ENCODE measurements at regions not wholly inside any gene's neighbourhood (a gene's known extent, or its start where the extent isn't known, plus 50 kb on each side); places are given as distances from the start of the nearest gene placed in this dataset.
"Not testable (repeated sequence)": the region's sequence is repeated elsewhere in the genome, so short reads cannot be mapped to it uniquely, and the experiment has no call there.

DNA sequence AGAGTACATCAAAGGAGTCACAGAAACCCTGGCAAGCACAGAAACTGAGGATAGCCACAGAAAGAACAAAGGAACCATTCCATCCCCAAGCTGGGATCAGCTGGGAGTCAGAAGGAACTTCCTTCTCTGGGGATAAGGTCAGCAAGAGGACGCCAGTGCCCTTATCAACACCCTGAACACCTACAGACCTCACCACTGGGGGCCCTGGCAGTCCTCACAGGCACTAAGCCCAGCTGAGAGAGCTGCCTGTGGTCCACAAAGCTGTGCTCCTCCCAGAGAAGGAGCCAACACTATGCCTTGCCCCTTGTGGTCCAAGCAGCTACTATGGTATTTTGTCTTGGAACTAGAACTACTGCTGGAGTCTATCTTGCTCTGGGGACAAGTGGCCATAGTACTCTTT lies 171.1 kb upstream of the CCDC196 start:
- intact Hi-C loops (cut with micrococcal nuclease), result no loop called here

GRCh38 chr14:66315548-66315947 lies 170.6 kb upstream of the CCDC196 start:
- intact Hi-C loops (cut with micrococcal nuclease), result no loop called here

DNA sequence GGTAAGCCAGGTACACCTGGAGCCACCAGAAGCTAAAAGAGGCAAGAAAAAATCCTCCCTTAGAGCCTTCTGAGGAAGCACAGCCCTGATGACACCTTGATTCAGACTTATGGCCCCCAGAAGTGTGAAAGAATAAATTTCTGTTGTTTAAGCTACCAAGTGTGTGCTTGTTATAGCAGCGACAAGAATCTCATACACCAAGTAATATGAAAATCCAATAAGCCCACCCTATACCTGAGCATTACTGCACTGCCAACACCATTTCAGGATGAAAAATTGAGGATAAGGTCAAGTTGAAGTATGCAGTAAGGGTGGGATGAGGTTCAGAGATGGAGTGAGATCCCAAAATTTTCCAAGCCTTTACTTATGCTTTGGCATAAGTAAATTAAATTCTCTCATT lies 163.6 kb upstream of the CCDC196 start:
- intact Hi-C loops (cut with micrococcal nuclease), result no loop called here

DNA sequence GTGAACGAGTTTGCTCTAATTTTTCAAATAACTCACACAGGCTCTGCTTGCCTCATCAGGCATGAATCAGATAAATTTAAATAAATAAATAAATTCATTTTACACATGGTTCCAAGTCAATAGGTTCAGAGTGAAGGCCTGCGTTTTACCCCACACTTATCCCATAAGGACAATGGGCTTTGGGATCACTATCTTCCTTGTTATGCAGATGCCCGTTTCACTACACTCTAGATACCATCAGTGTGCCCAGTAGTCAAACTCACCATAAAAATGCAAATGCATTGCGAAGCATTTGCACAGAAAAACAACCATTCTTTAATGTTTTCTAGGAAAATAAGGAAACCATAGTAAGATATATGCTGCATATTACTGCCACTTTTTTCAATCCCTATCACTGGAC lies 155.9 kb upstream of the CCDC196 start:
- intact Hi-C loops (cut with micrococcal nuclease), result no loop called here

GRCh38 chr14:66330916-66331315 lies 155.3 kb upstream of the CCDC196 start:
- intact Hi-C loops (cut with micrococcal nuclease), result no loop called here

- intact Hi-C loops (cut with micrococcal nuclease), result not testable (repeated sequence)
Observed at GRCh38 chr14:66333293-66333692, 152.9 kb upstream of the CCDC196 start.

GRCh38 chr14:66341239-66341638 lies 144.9 kb upstream of the CCDC196 start:
- intact Hi-C loops (cut with micrococcal nuclease), result no loop called here

- intact Hi-C loops (cut with micrococcal nuclease), result no loop called here
Observed at GRCh38 chr14:66345986-66346385, 140.2 kb upstream of the CCDC196 start.

DNA sequence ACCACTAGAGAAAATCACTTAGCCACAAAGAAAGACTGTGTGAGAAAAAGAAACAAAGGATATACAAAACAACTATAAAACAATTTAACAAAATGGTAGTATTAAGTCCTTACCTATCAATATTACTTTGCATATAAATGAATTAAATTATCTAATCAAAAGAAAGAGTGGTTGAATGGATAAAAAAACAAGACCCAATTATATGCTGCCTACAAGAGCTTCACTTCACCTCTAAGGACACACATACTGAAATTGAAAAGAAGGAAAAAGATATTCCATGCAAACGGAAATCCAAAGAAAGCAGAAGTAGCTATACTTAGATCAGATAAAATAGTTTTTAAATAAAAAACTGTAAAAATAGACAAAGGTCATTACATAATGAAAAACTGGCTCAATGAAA lies 134.9 kb upstream of the CCDC196 start:
- intact Hi-C loops (cut with micrococcal nuclease), result no loop called here

DNA sequence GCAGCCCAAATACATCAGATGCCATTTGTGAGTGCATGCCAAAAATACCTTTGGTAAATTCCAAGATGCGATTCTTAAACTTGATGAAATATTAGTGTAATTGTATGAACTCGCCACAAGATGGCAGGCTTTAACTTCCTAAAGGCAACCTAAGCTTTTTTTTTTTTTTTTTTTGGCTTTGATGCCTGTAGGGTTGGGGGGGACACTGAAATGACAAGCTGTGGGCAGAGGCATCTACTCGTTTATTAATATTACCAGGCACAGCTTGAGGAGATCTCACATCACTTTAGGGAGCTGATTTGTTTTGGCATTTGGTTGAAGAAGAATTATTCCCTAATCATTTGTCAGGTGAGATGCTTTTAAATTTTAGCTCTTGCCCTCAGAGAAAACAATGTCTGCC lies 126.7 kb upstream of the CCDC196 start:
- intact Hi-C loops (cut with micrococcal nuclease), result loop anchor here (2.0 kb wide), 1 partner anchor 43 kb away; no protein-coding TSS in a partner anchor

DNA sequence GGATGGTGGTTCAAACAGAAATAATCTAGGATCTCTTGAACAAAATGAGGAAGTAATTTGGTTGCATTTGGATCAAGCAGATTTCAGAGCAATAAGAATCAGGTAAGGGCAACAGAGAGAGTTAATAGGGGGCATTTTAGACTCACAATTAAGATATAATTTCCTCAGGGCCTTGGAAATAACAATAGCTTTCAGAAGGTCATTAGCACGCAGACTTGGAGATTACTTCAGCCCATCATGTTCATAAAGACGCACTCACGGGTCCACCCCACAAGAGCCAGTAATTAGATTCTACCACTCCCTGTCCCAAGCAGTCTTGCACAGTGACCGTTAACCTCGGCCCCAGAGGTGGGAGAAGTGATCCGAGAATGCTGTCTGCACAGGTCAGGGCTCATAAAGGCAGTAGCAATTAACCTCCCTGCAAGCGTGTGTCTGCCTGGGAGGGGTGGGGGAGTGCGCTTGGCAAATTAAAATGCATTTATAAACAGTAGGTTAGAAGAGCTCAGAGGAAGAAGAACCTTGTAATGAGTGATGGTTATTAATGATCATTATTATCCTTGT lies 125.7 kb upstream of the CCDC196 start:
- intact Hi-C loops (cut with micrococcal nuclease), result no loop called here

DNA sequence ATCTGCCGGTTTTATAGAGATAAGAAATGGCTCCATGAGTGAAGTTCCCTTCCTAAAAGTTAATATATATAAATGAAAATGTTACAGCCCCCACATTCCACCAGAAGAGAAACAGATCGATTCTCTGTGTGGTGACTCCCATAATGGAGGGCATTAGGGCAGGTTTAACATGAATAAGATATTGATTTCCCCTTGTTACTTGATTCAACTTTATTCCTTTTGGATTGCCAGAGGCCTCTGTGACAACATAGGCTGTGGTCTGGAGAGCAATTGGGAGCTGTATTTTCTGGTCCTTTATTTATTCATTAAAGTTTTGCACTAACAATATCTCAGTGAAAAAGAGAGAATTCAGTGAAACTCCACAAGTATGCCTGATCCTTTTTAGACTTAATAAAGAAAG lies 125.2 kb upstream of the CCDC196 start:
- intact Hi-C loops (cut with micrococcal nuclease), result no loop called here

- intact Hi-C loops (cut with micrococcal nuclease), result no loop called here
Observed at GRCh38 chr14:66365388-66365787, 120.8 kb upstream of the CCDC196 start.

GRCh38 chr14:66369157-66369697 lies 116.9 kb upstream of the CCDC196 start:
- intact Hi-C loops (cut with micrococcal nuclease), result no loop called here

DNA sequence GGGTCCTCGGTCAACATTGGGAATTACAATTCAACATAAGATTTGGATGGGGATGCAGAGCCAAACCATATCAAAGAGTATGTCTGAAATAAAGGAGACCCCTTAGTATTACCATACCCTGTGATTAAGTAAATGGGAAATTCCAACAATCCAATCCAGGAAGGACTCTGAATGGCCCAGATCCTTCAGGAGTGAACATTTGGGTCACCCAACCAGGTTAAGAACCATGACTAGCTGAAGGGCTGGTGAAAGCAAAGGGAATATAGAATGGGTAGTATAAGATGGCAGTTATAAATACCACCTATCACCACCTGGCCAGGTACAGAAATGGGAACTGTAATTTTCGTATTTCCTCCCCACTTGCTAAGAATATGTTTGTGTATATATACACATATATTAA lies 114.4 kb upstream of the CCDC196 start:
- intact Hi-C loops (cut with micrococcal nuclease), result no loop called here

- intact Hi-C loops (cut with micrococcal nuclease), result no loop called here
Observed at GRCh38 chr14:66375046-66375964, 110.9 kb upstream of the CCDC196 start.

DNA sequence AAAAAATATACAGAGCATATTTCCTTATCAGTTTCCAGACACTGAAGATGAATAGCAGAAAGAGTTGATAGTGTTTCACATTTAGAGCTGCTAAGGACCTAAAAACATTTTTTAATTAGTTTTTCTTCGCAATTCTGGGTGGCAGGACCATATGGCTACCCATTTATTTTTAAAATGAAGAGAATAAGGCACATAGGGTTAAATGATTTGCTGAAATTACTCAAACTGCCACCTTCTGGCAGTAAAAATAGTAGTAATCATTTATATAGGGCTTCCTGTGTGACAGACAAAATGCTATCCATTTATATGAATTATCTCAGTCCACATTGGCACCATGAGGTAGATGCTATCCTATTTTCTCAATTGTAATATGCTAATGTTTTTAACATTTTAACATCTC lies 108.6 kb upstream of the CCDC196 start:
- intact Hi-C loops (cut with micrococcal nuclease), result no loop called here

GRCh38 chr14:66378712-66379505 lies 107.3 kb upstream of the CCDC196 start:
- intact Hi-C loops (cut with micrococcal nuclease), result no loop called here

DNA sequence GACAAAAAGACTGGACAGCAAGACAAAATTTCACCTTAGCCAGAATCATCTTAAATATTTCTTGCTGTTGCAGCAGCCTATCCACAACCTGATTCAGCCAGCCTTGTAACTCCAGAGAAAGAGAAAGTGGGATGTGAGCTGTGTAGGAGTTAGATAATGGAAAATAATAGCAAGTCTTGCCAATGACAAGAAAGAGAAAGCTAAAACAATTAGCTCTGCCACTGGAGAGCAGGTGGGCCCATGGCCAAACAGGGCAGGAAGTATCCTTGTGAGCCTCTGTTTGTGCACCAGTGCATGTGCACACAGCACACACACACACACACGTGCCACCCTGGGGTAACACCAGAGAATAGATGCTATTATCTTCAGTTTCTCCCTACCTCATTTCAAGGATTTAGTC lies 106.0 kb upstream of the CCDC196 start:
- intact Hi-C loops (cut with micrococcal nuclease), result no loop called here

DNA sequence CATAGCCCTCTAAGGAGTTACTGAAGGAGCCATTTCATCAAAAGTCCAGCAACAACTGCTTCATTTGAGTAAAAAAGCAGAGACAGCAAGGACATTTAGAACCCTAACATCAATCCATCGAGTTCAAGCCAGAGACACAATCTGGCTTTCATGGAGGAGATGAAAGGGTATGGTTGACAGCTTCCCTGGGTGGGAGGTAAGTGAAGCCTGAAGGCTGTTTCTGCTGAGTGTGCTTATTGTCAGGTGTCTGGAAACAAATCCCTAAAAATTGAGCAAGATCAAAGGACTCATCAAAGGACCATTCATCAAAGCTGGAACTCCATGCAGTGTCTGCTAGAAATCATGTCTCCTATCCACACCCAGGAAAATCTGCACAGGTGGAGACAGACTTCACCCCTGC lies 104.4 kb upstream of the CCDC196 start:
- intact Hi-C loops (cut with micrococcal nuclease), result no loop called here

DNA sequence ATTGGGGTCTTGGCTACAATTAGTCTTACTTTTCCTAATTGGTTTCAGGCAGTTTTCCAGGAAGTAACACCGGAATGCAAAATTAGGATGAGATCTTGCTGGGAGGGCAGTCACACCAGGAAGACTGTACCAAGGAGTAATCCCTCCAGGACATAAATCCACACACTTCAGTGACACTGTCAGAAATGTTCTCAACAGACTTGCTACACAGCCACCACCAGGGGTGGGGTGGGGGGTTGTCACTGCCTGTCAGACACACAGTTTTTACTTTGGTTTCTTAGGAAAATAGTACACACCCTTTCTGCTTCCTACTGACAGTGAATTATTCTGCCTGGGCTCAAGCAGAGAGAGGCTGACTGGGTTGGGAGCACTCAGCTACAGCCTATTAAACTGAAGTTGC lies 102.9 kb upstream of the CCDC196 start:
- intact Hi-C loops (cut with micrococcal nuclease), result no loop called here

GRCh38 chr14:66383771-66384170 lies 102.4 kb upstream of the CCDC196 start:
- intact Hi-C loops (cut with micrococcal nuclease), result no loop called here

Data from T-helper 2 cell treated with Interferon-gamma antibody and Interleukin-4, amounts not matched to agents 100 ng/mL and 5 ng/mL, for 36 hours (primary cell).